GM10248 (cell line): ENCODE measurements at regions not wholly inside any gene's neighbourhood (a gene's known extent, or its start where the extent isn't known, plus 50 kb on each side); places are given as distances from the start of the nearest gene placed in this dataset.

Experiments
- CTCF ChIA-PET: fragments of 300-600 bp; sonication (Branson Sonifier 250); formaldehyde crosslinking; extraction: SDS; loops from one replicate; lab custom pipeline; 2021; ENCODE audit warnings: antibody characterized with exemption; lab: Yijun Ruan, JAX
- POLR2A ChIA-PET: fragments of 350-650 bp; sonication (Branson Sonifier 250); formaldehyde crosslinking; extraction: SDS; loops from one replicate; lab custom pipeline; 2020; ENCODE audit warnings: antibody characterized with exemption; lab: Yijun Ruan, JAX
- DNase-seq: peaks from one replicate; pipeline ENCODE4 v3.0.0; 2012; ENCODE audit errors: extremely low spot score
- CTCF ChIP-seq: IDR thresholded peaks from 2 replicates; pipeline ENCODE4 v1.5.1; 2012; ENCODE audit warnings: mild to moderate bottlenecking, low read depth; ENCODE audit errors: extremely low read depth, missing control alignments, control extremely low read depth

DNA sequence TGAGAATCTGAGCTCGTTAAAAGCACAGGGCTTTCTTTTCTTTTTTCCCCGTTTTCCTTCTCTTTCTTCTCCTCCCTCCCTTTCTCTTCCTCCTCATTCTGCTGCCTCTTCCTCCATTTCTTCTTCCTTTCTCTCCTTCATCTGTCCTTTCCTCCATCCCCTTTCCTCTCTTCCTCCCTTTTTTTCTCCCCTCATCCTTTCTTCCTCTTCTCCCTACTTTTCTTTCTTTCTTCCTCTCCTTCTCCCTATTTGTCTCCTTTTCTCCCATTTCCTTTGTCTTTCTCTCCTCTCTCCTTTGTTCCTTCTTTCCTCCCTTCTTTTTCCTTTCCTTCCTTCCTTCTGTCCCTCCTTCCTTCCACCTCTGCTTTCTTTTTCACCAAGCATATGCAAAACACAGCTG, 649.4 kb downstream of the IRX1 start:
- no peak for DNase-seq
- POLR2A ChIA-PET, result no interaction called here
- CTCF ChIA-PET, result interaction anchor here (1.0 kb wide), 1 partner anchor 9 kb away, joined by 3 read pairs; no protein-coding TSS in a partner anchor
- TF ChIP-seq CTCF, result no peak

- no peak for DNase-seq
- CTCF ChIA-PET, result interaction anchor here (1.0 kb wide), 1 partner anchor 9 kb away, joined by 3 read pairs; no protein-coding TSS in a partner anchor
- TF ChIP-seq CTCF, result no peak
- POLR2A ChIA-PET, result no interaction called here
Measured at GRCh38 chr5:4245511-4245910, 649.9 kb downstream of the IRX1 start.

DNA sequence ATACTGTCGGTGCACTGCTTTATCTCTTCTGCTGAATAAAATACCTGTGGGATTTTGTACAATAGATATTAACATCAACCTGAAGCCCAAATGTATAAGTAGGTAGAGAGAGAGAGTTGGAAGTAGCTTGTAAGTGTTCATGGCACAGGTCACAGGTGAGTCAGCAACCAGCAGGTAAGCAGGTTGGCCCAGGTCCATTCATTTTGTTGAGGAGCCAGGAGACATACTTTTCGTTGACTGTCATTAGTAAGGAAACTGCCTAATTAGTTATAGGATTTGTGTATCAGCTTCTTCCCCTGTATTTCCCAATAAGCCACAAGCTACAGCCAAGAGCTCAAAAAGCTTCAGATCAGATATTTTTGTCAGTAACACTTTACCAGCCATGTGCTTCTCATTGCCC, 650.8 kb downstream of the IRX1 start:
- no peak for TF ChIP-seq CTCF
- DNase-seq, result no peak
- ChIA-PET POLR2A (no interaction called here), CTCF (interaction anchor here (0.8 kb wide), 1 partner anchor 9 kb away, joined by 3 read pairs; no protein-coding TSS in a partner anchor)

GRCh38 chr5:4250254-4250653, 654.6 kb downstream of the IRX1 start:
- TF ChIP-seq CTCF, result no peak
- no peak for DNase-seq
- POLR2A ChIA-PET, result no interaction called here

GRCh38 chr5:4252385-4252784, 656.8 kb downstream of the IRX1 start:
- ChIA-PET CTCF (no interaction called here), POLR2A (no interaction called here)
- TF ChIP-seq CTCF, result no peak
- no peak for DNase-seq

More at GRCh38 chr5:4250254-4250653, 654.6 kb downstream of the IRX1 start:
- CTCF ChIA-PET, result interaction anchor here (1.1 kb wide), 1 partner anchor 48 kb away, joined by 3 read pairs; no protein-coding TSS in a partner anchor

GRCh38 chr5:4254736-4255135, 659.1 kb downstream of the IRX1 start:
- DNase-seq, result no peak
- POLR2A ChIA-PET, result no interaction called here
- CTCF ChIA-PET, result interaction anchor here (0.8 to 1.4 kb wide), 2 partner anchors 9 to 11 kb away, joined by 3 to 4 read pairs; no protein-coding TSS in a partner anchor
- TF ChIP-seq CTCF, result no peak
